ENCODE measurements at regions not wholly inside any gene's neighbourhood (a gene's known extent, or its start where the extent isn't known, plus 50 kb on each side); places are given as distances from the start of the nearest gene placed in this dataset.
"Not testable (repeated sequence)": the region's sequence is repeated elsewhere in the genome, so short reads cannot be mapped to it uniquely, and the experiment has no call there.

DNA sequence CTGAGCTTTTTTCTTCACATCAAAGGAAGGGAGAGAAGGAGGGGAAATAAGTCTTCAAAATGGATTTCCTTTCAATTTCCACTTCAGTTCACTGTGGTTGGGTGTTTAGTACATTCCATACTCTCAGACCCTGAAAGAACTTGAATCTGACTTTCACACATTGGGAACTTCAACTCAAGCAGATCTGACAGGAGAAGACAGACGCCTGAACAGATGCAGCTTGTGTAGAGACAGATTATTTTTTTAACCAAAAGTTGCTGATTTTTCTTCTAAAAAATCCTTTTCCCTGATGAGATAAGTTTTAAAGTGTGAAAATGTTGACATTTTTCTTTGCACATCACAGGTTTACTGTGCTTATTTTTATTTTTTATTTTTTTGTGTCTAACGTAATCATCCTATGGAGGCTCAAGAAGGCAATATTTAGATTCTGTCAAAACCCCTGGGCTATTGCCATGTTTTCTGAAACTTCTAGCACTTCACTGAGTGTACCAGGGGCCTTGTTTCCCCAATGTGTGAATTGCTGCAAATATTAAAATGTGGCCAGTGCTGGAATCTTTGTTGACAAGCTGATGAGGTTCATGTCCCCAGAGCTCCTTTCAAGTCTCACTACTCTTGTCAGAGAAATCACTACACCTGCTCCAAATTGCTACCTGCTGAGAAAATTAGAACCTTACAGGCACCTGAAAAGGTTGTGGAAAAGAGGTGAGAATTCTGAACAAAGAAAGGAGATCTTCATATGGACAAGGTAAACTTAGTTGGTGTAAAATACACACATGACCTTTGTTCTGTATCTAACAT, 214.8 kb upstream of the BTBD3 start:
- H3K4me3 ChIP-seq, result no peak overlapping the region
- H3K4me1 ChIP-seq, result no peaks in the 10 kb centered on the region
- DNase-seq, result no peak
- TF ChIP-seq, protein P1, sequence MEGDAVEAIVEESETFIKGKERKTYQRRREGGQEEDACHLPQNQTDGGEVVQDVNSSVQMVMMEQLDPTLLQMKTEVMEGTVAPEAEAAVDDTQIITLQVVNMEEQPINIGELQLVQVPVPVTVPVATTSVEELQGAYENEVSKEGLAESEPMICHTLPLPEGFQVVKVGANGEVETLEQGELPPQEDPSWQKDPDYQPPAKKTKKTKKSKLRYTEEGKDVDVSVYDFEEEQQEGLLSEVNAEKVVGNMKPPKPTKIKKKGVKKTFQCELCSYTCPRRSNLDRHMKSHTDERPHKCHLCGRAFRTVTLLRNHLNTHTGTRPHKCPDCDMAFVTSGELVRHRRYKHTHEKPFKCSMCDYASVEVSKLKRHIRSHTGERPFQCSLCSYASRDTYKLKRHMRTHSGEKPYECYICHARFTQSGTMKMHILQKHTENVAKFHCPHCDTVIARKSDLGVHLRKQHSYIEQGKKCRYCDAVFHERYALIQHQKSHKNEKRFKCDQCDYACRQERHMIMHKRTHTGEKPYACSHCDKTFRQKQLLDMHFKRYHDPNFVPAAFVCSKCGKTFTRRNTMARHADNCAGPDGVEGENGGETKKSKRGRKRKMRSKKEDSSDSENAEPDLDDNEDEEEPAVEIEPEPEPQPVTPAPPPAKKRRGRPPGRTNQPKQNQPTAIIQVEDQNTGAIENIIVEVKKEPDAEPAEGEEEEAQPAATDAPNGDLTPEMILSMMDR (IDR thresholded peaks at IDR 0.05), result no peak
- H3K27ac ChIP-seq, result no peak overlapping the region
- no peaks in the 10 kb centered on the region for H3K9me3 ChIP-seq
- H3K27me3 ChIP-seq, result no peaks in the 10 kb centered on the region
- H3K36me3 ChIP-seq, result no peaks in the 10 kb centered on the region

DNA sequence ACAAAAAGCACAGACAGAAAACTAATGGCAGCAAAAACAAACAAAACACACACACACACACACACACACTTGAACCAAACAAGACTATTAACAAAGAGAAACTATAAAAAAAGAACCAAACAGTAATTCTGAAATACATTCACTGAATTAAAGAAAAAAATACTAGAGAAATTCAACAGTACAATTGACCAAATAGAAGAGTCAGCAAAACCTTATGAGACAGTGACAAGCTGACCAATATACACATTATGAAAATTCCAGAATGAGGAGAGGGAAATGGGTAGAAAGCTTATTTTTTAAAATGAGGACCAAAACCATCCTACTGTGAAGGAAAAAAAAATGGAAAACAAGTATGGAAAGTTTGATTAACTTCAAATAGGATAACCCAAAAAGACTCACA, 212.2 kb upstream of the BTBD3 start:
- no peak for DNase-seq
- H3K4me1 ChIP-seq, result no peaks in the 10 kb centered on the region
- H3K27me3 ChIP-seq, result no peaks in the 10 kb centered on the region
- no peak for TF ChIP-seq POLR2A (IDR thresholded peaks at IDR 0.05)
- TF ChIP-seq, protein P1 (IDR thresholded peaks at IDR 0.05), result no peak
- H3K36me3 ChIP-seq, result no peaks in the 10 kb centered on the region
- no peak overlapping the region for H3K4me3 ChIP-seq
- no peaks in the 10 kb centered on the region for H3K9me3 ChIP-seq
- H3K27ac ChIP-seq, result no peak overlapping the region

DNA sequence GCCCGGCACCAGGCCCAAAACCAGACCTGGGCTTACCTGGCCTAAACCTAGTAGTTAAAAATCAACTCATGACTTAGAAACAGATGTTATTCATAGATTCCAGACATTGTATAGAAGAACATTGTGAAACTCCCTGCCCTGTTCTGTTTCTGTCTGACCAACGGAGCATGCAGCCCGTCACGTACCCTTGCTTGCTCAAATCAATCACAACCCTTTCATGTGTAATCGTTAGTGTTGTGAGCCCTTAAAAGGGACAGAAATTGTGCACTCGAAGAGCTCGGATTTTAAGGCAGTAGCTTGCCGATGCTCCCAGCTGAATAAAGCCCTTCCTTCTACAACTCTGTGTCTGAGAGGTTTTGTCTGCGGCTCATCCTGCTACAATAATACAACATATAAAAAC, 209.5 kb upstream of the BTBD3 start:
- not testable (repeated sequence) for H3K4me3 ChIP-seq, DNase-seq, H3K27me3 ChIP-seq

DNA sequence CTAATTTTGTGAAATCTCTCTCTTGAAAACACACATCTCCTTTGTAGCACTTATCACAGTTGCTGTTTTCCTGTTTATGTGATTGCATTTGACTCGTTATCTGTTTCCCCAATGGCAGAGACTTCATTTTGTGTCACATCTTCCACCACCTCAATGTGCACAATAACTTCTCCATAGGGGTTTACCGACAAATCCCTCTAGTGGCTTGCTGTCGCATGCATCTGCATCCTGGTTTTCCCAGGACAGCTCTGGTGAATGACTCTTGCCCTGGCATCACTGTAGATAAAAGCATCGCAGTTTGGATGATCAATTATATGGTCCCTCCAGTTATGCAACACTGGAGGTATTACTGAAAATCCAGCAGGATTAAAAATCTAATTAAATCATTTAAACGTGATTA, 206.5 kb upstream of the BTBD3 start:
- TF ChIP-seq, protein P1 (IDR thresholded peaks at IDR 0.05), result no peak
- no peak for TF ChIP-seq POLR2A (IDR thresholded peaks at IDR 0.05)
- no peaks in the 10 kb centered on the region for H3K4me1 ChIP-seq
- H3K4me3 ChIP-seq, result no peak overlapping the region
- no peak for DNase-seq
- no peaks in the 10 kb centered on the region for H3K9me3 ChIP-seq
- no peak overlapping the region for H3K27ac ChIP-seq
- H3K36me3 ChIP-seq, result no peaks in the 10 kb centered on the region
- no peaks in the 10 kb centered on the region for H3K27me3 ChIP-seq

More for the DNA sequence above, 209.5 kb upstream of the BTBD3 start:
- not testable (repeated sequence) for H3K36me3 ChIP-seq, H3K4me1 ChIP-seq, H3K27ac ChIP-seq, H3K9me3 ChIP-seq

DNA sequence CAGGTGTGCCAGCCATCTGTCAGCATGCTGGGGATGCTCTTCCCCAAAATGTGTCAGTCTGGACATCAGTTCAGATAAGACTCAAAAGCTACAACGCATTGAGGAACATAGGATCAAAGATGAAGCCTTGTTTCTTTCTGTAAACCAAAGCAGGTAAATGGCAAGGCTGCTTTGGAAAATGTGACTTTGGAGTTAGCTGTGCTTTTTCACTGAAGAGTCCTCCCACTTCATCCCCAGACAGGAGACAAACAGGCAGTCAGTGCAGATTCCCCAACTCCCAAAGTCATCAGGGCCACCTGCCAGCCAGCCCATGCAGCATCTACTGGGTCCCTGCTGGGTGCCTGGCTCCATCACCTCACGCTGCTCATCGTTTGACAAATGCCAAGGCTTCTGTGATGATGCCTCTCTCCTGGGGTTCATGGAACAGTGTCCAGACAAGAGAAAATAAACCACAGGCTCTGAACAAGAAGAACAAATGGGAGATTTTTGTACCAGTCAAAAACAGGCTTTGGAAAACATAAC, 205.0 kb upstream of the BTBD3 start:
- Histone ChIP-seq H3K4me1 (no peaks in the 10 kb centered on the region), H3K27ac (no peak overlapping the region), H3K36me3 (no peaks in the 10 kb centered on the region), H3K27me3 (no peaks in the 10 kb centered on the region), H3K4me3 (no peak overlapping the region), H3K9me3 (no peaks in the 10 kb centered on the region)
- no peak for TF ChIP-seq POLR2A (IDR thresholded peaks at IDR 0.05)
- TF ChIP-seq, protein P1 (IDR thresholded peaks at IDR 0.05), result no peak
- no peak for DNase-seq

DNA sequence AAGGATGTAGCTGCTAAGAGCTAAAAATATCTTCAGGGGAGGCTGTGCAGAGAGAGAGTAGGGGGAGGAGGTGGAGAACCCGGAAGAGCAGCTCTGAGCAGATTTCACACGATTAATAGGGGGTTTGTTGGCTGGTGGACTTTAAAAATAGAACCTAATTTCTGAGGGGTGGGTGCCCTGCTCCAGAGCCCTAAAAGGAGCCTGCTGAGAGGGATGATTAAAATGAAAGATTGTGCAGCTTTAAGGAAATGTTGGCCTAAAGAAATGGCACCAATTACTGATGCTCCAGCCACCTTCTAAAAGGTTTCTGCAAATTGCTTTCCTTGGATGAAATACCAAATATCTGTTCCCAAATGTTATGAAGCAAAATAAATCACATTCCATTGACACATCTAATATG, 202.8 kb upstream of the BTBD3 start:
- Histone ChIP-seq H3K9me3 (no peaks in the 10 kb centered on the region), H3K36me3 (no peaks in the 10 kb centered on the region), H3K4me3 (no peak overlapping the region), H3K27me3 (no peaks in the 10 kb centered on the region), H3K27ac (no peak overlapping the region), H3K4me1 (no peaks in the 10 kb centered on the region)
- no peak for TF ChIP-seq POLR2A (IDR thresholded peaks at IDR 0.05)
- TF ChIP-seq, protein P1 (IDR thresholded peaks at IDR 0.05), result no peak
- DNase-seq, result no peak

Measured in Peyer's patch (tissue), 4 donors.